ENCODE measurements at regions not wholly inside any gene's neighbourhood (a gene's known extent, or its start where the extent isn't known, plus 50 kb on each side); places are given as distances from the start of the nearest gene placed in this dataset.

GRCh38 chr20:60786686-60787217, 465.3 kb upstream of the CDH4 start:
- Histone ChIP-seq H3K27me3 (ENCODE audit: low read length) (peaks cover 6% of the 10 kb centered on the region; the same call in 1 of the 2 replicates), H3F3A (ENCODE audit: low read length, unreplicated experiment) (no peaks in the 10 kb centered on the region), H3K4me3 (ENCODE audit: low read length) (no peak overlapping the region), H3K9me3 (ENCODE audit: low read length) (0 out of 2 replicates have a peak, but pooled peaks cover 7% of the 10 kb centered on the region), H3K9ac (ENCODE audit: low read length) (no peak overlapping the region), H3K27ac (ENCODE audit: low read length) (no peak overlapping the region), H3K4me2 (ENCODE audit: low read length) (no peak overlapping the region), H4K20me1 (ENCODE audit: low read length) (no peaks in the 10 kb centered on the region), H2AFZ (ENCODE audit: low read length) (no peak overlapping the region), H3K9me2 (replicated peaks; ENCODE audit: low read length) (no peaks in the 10 kb centered on the region), H3K79me2 (ENCODE audit: low read length) (no peaks in the 10 kb centered on the region), H3K4me1 (ENCODE audit: insufficient read depth, low read length) (no peaks in the 10 kb centered on the region), H3K36me3 (ENCODE audit: low read depth, low read length) (no peaks in the 10 kb centered on the region)
- no peak for ATAC-seq
- no peak for TF ChIP-seq EZH2phosphoT487 (IDR thresholded peaks at IDR 0.05; ENCODE audit: borderline replicate concordance, low read length)
- no peak for TF ChIP-seq EZH2 (IDR thresholded peaks at IDR 0.05; ENCODE audit: low read length, unreplicated experiment)
- TF ChIP-seq CTCF (conservative IDR thresholded peaks at IDR 0.05; ENCODE audit: low read depth, low read length): no peak
- no TSS peak for BruUV-seq (replicated peaks)
- CTCF ChIA-PET: no interaction called here
- DNase-seq: no peak
- POLR2A ChIA-PET (ENCODE audit: unreplicated experiment): no interaction called here
- intact Hi-C loops (cut with micrococcal nuclease): no loop called here

GRCh38 chr20:60787276-60787675, 464.8 kb upstream of the CDH4 start:
- Histone ChIP-seq H3K9ac (ENCODE audit: low read length) (no peak overlapping the region), H3K79me2 (ENCODE audit: low read length) (no peaks in the 10 kb centered on the region), H2AFZ (ENCODE audit: low read length) (no peak overlapping the region), H3K27me3 (ENCODE audit: low read length) (peaks cover 6% of the 10 kb centered on the region; the same call in 1 of the 2 replicates), H3K27ac (ENCODE audit: low read length) (no peak overlapping the region), H3F3A (ENCODE audit: low read length, unreplicated experiment) (no peaks in the 10 kb centered on the region), H3K4me1 (ENCODE audit: insufficient read depth, low read length) (no peaks in the 10 kb centered on the region), H3K36me3 (ENCODE audit: low read depth, low read length) (no peaks in the 10 kb centered on the region), H3K9me2 (replicated peaks; ENCODE audit: low read length) (no peaks in the 10 kb centered on the region), H4K20me1 (ENCODE audit: low read length) (no peaks in the 10 kb centered on the region), H3K4me3 (ENCODE audit: low read length) (no peak overlapping the region), H3K9me3 (ENCODE audit: low read length) (0 out of 2 replicates have a peak, but pooled peaks cover 7% of the 10 kb centered on the region), H3K4me2 (ENCODE audit: low read length) (no peak overlapping the region)
- CTCF ChIA-PET: no interaction called here
- BruUV-seq (replicated peaks): no TSS peak
- DNase-seq: no peak
- TF ChIP-seq CTCF (conservative IDR thresholded peaks at IDR 0.05; ENCODE audit: low read depth, low read length) (no peak), EZH2phosphoT487 (IDR thresholded peaks at IDR 0.05; ENCODE audit: borderline replicate concordance, low read length) (no peak), EZH2 (IDR thresholded peaks at IDR 0.05; ENCODE audit: low read length, unreplicated experiment) (no peak)
- POLR2A ChIA-PET (ENCODE audit: unreplicated experiment): no interaction called here
- ATAC-seq: no peak
- intact Hi-C loops (cut with micrococcal nuclease): no loop called here

- H3K9me2 ChIP-seq (replicated peaks; ENCODE audit: low read length): no peaks in the 10 kb centered on the region
- peaks cover 6% of the 10 kb centered on the region; the same call in 1 of the 2 replicates for H3K27me3 ChIP-seq (ENCODE audit: low read length)
- no TSS peak for BruUV-seq (replicated peaks)
- no peaks in the 10 kb centered on the region for H3F3A ChIP-seq (ENCODE audit: low read length, unreplicated experiment)
- ATAC-seq: no peak
- H3K4me2 ChIP-seq (ENCODE audit: low read length): no peak overlapping the region
- intact Hi-C loops (cut with micrococcal nuclease): no loop called here
- ChIA-PET CTCF (no interaction called here), POLR2A (ENCODE audit: unreplicated experiment) (no interaction called here)
- 0 out of 2 replicates have a peak, but pooled peaks cover 7% of the 10 kb centered on the region for H3K9me3 ChIP-seq (ENCODE audit: low read length)
- DNase-seq: no peak
- TF ChIP-seq EZH2 (IDR thresholded peaks at IDR 0.05; ENCODE audit: low read length, unreplicated experiment) (no peak), EZH2phosphoT487 (IDR thresholded peaks at IDR 0.05; ENCODE audit: borderline replicate concordance, low read length) (no peak), CTCF (conservative IDR thresholded peaks at IDR 0.05; ENCODE audit: low read depth, low read length) (no peak)
- H3K79me2 ChIP-seq (ENCODE audit: low read length): no peaks in the 10 kb centered on the region
- H3K27ac ChIP-seq (ENCODE audit: low read length): no peak overlapping the region
- no peak overlapping the region for H3K9ac ChIP-seq (ENCODE audit: low read length)
- H3K4me1 ChIP-seq (ENCODE audit: insufficient read depth, low read length): no peaks in the 10 kb centered on the region
- H4K20me1 ChIP-seq (ENCODE audit: low read length): no peaks in the 10 kb centered on the region
- H2AFZ ChIP-seq (ENCODE audit: low read length): no peak overlapping the region
- no peak overlapping the region for H3K4me3 ChIP-seq (ENCODE audit: low read length)
- no peaks in the 10 kb centered on the region for H3K36me3 ChIP-seq (ENCODE audit: low read depth, low read length)
These were observed 464.0 kb upstream of the CDH4 start for GRCh38 chr20:60788070-60788469.
